ENCODE measurements at regions not wholly inside any gene's neighbourhood (a gene's known extent, or its start where the extent isn't known, plus 50 kb on each side); places are given as distances from the start of the nearest gene placed in this dataset.

- FAIRE-seq (no peak), DNase-seq (ENCODE audit: low read depth in 1 of 2, low spot score in 2 of 2) (no peak)
- no peaks in the 10 kb centered on the region for H3K79me1 ChIP-seq (ENCODE audit: low read depth, low read length)
- no peak overlapping the region for H2BK20ac ChIP-seq (ENCODE audit: low read length)
- no peaks in the 10 kb centered on the region for H3K27me3 ChIP-seq (replicated peaks in 1 of 4; ENCODE audit: control insufficient read depth in 3 of 4, extremely low read depth in 1 of 4, insufficient read depth in 3 of 4, low read length in 3 of 4)
- no peaks in the 10 kb centered on the region for H4K20me1 ChIP-seq (replicated peaks in 1 of 2; ENCODE audit: control insufficient read depth in 1 of 2, insufficient read depth in 2 of 2, low read length in 2 of 2)
- no peak overlapping the region for H4K91ac ChIP-seq (replicated peaks; ENCODE audit: insufficient read length, low read length)
- no peak overlapping the region for H2BK15ac ChIP-seq (ENCODE audit: low read length)
- H3K4me2 ChIP-seq (ENCODE audit: insufficient read depth in 1 of 2, low read depth in 2 of 2, low read length in 2 of 2) = no peak overlapping the region
- H3K79me2 ChIP-seq (ENCODE audit: control insufficient read depth in 1 of 2, insufficient read depth in 2 of 2, low read length in 2 of 2) = no peaks in the 10 kb centered on the region
- H3K4me3 ChIP-seq (ENCODE audit: extremely low read depth in 1 of 4, insufficient read depth in 2 of 4, low read depth in 3 of 4, low read length in 4 of 4) = no peak overlapping the region
- no peak overlapping the region for H4K5ac ChIP-seq (ENCODE audit: insufficient read length, low read depth, low read length)
- no peak overlapping the region for H2BK12ac ChIP-seq (ENCODE audit: low read depth, low read length)
- no peak overlapping the region for H3K27ac ChIP-seq (ENCODE audit: low read depth, low read length)
- no peak overlapping the region for H3K18ac ChIP-seq (ENCODE audit: extremely low read depth, low read length)
- H2AK5ac ChIP-seq (ENCODE audit: low read depth, low read length) = no peak overlapping the region
- no peak overlapping the region for H2BK120ac ChIP-seq (replicated peaks; ENCODE audit: low read depth, low read length)
- TF ChIP-seq SIRT6 (IDR thresholded peaks at IDR 0.05; ENCODE audit: low read length) (no peak), BACH1 (IDR thresholded peaks at IDR 0.05; ENCODE audit: low read length) (no peak), GABPA (IDR thresholded peaks at IDR 0.05; ENCODE audit: borderline replicate concordance, insufficient read depth, low read length) (no peak), KDM1A (IDR thresholded peaks at IDR 0.05; ENCODE audit: borderline replicate concordance, low read length) (no peak), CEBPB (IDR thresholded peaks at IDR 0.05; ENCODE audit: low read depth, low read length) (no peak), RBBP5 (IDR thresholded peaks at IDR 0.05; ENCODE audit: borderline replicate concordance, low read depth, low read length) (no peak), KDM5A (IDR thresholded peaks at IDR 0.05; ENCODE audit: low read length) (no peak), ASH2L (IDR thresholded peaks at IDR 0.05; ENCODE audit: low read length) (no peak), POLR2AphosphoS5 (IDR thresholded peaks at IDR 0.05; ENCODE audit: low read depth, low read length) (no peak)
- peaks cover 9 to 10% of the 10 kb centered on the region in 2 experiments; a peak in 3 of 4 replicates for H3K9me3 ChIP-seq (ENCODE audit: insufficient read depth in 2 of 2, low read depth in 1 of 2, low read length in 1 of 2)
- no peak overlapping the region for H2AFZ ChIP-seq (ENCODE audit: low read length)
- no peaks in the 10 kb centered on the region for H3K36me3 ChIP-seq (ENCODE audit: control insufficient read depth in 2 of 4, insufficient read depth in 4 of 4, low read length in 3 of 4)
- H4K8ac ChIP-seq (ENCODE audit: extremely low read depth, insufficient read depth, low read length) = no peak overlapping the region
- H3K14ac ChIP-seq (ENCODE audit: insufficient read length) = no peak overlapping the region
- no peak overlapping the region for H2BK5ac ChIP-seq (ENCODE audit: low read depth, low read length)
- H3K23ac ChIP-seq (ENCODE audit: insufficient read length) = no peak overlapping the region
- POLR2A ChIA-PET (ENCODE audit: partially characterized antibody) = interaction anchor here (0.9 kb wide), 2 partner anchors 10 to 11 kb away, joined by 3 read pairs; no protein-coding TSS in a partner anchor
- H3K23me2 ChIP-seq (ENCODE audit: low read depth, low read length) = no peaks in the 10 kb centered on the region; the same call in 1 of the 2 replicates
- H3K9ac ChIP-seq (replicated peaks in 1 of 4; ENCODE audit: extremely low read depth in 1 of 4, low read depth in 3 of 4, low read length in 3 of 4) = no peak overlapping the region
- WGBS, 2 experiments (ENCODE audit: extremely low coverage in 1 of 2, insufficient coverage in 1 of 2, insufficient read length in 1 of 2, insufficient replicate concordance in 2 of 2, low coverage in 1 of 2, low lambda C conversion rate in 2 of 2, missing lambda C conversion rate in 1 of 2) = 86% methylated on average over 5 of the region's 5 CpGs; no CpG with 5 or more reads in 1 of the 2 experiments
- H3K56ac ChIP-seq (replicated peaks; ENCODE audit: insufficient read length, low read depth, low read length) = no peak overlapping the region
- H3K4ac ChIP-seq (replicated peaks; ENCODE audit: insufficient read length, low read depth, low read length) = no peak overlapping the region
- CTCF ChIA-PET (ENCODE audit: partially characterized antibody) = interaction anchor here (0.6 to 3.0 kb wide), 10 partner anchors 8 to 880 kb away, joined by 3 to 23 read pairs (median 4); no protein-coding TSS in a partner anchor
- no peaks in the 10 kb centered on the region; a peak in 1 of 7 replicates for H3K4me1 ChIP-seq (replicated peaks in 1 of 4; ENCODE audit: control insufficient read depth in 3 of 4, insufficient read depth in 4 of 4, low read length in 3 of 4)
Observed at GRCh38 chr2:111691164-111691875, 192.7 kb downstream of the ANAPC1 start.

Data from H1 (cell line).